NB4 (cell line): ENCODE measurements at regions not wholly inside any gene's neighbourhood (a gene's known extent, or its start where the extent isn't known, plus 50 kb on each side); places are given as distances from the start of the nearest gene placed in this dataset.

Experiments
- MYC ChIP-seq: IDR thresholded peaks from 2 replicates; pipeline ENCODE4 v1.6.1; 2011; ENCODE audit warnings: low read depth, low read length
- POLR2A ChIP-seq: IDR thresholded peaks from 2 replicates; pipeline ENCODE4 v1.6.1; 2011; ENCODE audit warnings: mild to moderate bottlenecking; ENCODE audit not compliant: insufficient read length; ENCODE audit errors: extremely low read depth
- TF ChIP-seq, protein P1 (sequence below): IDR thresholded peaks from one replicate; pipeline ENCODE4 v1.5.1; 2012; ENCODE audit warnings: low read depth, low read length
- TF ChIP-seq, protein P2 (sequence below): IDR thresholded peaks from 2 replicates; pipeline ENCODE4 v1.6.1; 2011; ENCODE audit warnings: low read depth, low read length

DNA sequence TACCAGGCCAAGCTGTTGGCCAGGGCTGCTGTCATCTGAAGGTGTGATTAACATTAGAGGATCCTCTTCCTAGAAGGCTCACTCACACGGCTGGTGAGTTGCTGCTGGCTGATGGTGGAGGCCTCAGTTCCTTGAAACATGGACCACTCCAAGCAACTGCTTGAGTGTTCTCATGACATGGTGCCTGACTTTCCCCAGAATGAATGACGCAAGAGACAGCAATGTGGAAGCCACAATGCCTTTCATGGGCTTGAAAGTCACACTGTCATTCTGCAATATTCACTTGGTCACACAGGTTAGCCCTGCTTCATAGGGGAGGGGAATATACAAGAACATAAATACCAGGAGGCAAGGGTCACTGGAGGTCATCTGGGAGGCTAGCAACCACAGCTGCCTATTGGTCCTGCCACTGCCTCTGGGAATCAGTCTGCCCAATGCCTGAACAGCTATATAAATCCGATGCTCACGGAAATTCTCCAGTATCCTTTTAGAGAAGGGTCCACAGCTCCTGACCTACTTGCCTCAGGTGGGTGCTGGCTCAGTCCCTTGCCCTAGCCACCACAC lies 97.1 kb upstream of the MAML3 start:
- TF ChIP-seq, protein P1, sequence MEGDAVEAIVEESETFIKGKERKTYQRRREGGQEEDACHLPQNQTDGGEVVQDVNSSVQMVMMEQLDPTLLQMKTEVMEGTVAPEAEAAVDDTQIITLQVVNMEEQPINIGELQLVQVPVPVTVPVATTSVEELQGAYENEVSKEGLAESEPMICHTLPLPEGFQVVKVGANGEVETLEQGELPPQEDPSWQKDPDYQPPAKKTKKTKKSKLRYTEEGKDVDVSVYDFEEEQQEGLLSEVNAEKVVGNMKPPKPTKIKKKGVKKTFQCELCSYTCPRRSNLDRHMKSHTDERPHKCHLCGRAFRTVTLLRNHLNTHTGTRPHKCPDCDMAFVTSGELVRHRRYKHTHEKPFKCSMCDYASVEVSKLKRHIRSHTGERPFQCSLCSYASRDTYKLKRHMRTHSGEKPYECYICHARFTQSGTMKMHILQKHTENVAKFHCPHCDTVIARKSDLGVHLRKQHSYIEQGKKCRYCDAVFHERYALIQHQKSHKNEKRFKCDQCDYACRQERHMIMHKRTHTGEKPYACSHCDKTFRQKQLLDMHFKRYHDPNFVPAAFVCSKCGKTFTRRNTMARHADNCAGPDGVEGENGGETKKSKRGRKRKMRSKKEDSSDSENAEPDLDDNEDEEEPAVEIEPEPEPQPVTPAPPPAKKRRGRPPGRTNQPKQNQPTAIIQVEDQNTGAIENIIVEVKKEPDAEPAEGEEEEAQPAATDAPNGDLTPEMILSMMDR, result no peak
- no peak for TF ChIP-seq POLR2A
- TF ChIP-seq, protein P2, sequence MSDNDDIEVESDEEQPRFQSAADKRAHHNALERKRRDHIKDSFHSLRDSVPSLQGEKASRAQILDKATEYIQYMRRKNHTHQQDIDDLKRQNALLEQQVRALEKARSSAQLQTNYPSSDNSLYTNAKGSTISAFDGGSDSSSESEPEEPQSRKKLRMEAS, result no peak
- no peak for TF ChIP-seq MYC
